ENCODE measurements at regions not wholly inside any gene's neighbourhood (a gene's known extent, or its start where the extent isn't known, plus 50 kb on each side); places are given as distances from the start of the nearest gene placed in this dataset.
"Not testable (repeated sequence)": the region's sequence is repeated elsewhere in the genome, so short reads cannot be mapped to it uniquely, and the experiment has no call there.

GRCh38 chr12:74317078-74317601 is 220.5 kb upstream of the ATXN7L3B start:
- DNase-seq: peak; percentile 32

- DNase-seq: no peak
Measured at GRCh38 chr12:74317741-74318140, 219.9 kb upstream of the ATXN7L3B start.

GRCh38 chr12:74319886-74320285 is 217.7 kb upstream of the ATXN7L3B start:
- DNase-seq: no peak

- no peak for DNase-seq
Measured at GRCh38 chr12:74321381-74321780, 216.3 kb upstream of the ATXN7L3B start.

- no peak for DNase-seq
Measured at GRCh38 chr12:74322792-74323191, 214.8 kb upstream of the ATXN7L3B start.

GRCh38 chr12:74328623-74329022 is 209.0 kb upstream of the ATXN7L3B start:
- DNase-seq: no peak

- no peak for DNase-seq
Measured at GRCh38 chr12:74334780-74335179, 202.9 kb upstream of the ATXN7L3B start.

- DNase-seq: no peak
Measured at GRCh38 chr12:74337951-74338350, 199.7 kb upstream of the ATXN7L3B start.

GRCh38 chr12:74339211-74339610 is 198.4 kb upstream of the ATXN7L3B start:
- DNase-seq: no peak

GRCh38 chr12:74349925-74350324 is 187.7 kb upstream of the ATXN7L3B start:
- no peak for DNase-seq

GRCh38 chr12:74365178-74365964 is 172.3 kb upstream of the ATXN7L3B start:
- peak; percentile 3 for DNase-seq

GRCh38 chr12:74370608-74371216 is 166.9 kb upstream of the ATXN7L3B start:
- DNase-seq: no peak

GRCh38 chr12:74379114-74379513 is 158.5 kb upstream of the ATXN7L3B start:
- DNase-seq: no peak

GRCh38 chr12:74381958-74382357 is 155.7 kb upstream of the ATXN7L3B start:
- no peak for DNase-seq

GRCh38 chr12:74382983-74383382 is 154.7 kb upstream of the ATXN7L3B start:
- no peak for DNase-seq

- DNase-seq: no peak
Measured at GRCh38 chr12:74391283-74391682, 146.4 kb upstream of the ATXN7L3B start.

- no peak for DNase-seq
Measured at GRCh38 chr12:74393272-74393671, 144.4 kb upstream of the ATXN7L3B start.

GRCh38 chr12:74394647-74395046 is 143.0 kb upstream of the ATXN7L3B start:
- no peak for DNase-seq

- DNase-seq: no peak
Measured at GRCh38 chr12:74401035-74401434, 136.6 kb upstream of the ATXN7L3B start.

- no peak for DNase-seq
Measured at GRCh38 chr12:74401966-74402365, 135.7 kb upstream of the ATXN7L3B start.

- not testable (repeated sequence) for DNase-seq
Measured at GRCh38 chr12:74403221-74403470, 134.5 kb upstream of the ATXN7L3B start.

GRCh38 chr12:74408601-74409166 is 129.0 kb upstream of the ATXN7L3B start:
- no peak for DNase-seq

- DNase-seq: peak; percentile 31
Measured at GRCh38 chr12:74412606-74413230, 124.9 kb upstream of the ATXN7L3B start.

- peak; percentile 35 for DNase-seq
Measured at GRCh38 chr12:74415633-74416032, 122.0 kb upstream of the ATXN7L3B start.
